GM12892 (cell line): ENCODE measurements at regions not wholly inside any gene's neighbourhood (a gene's known extent, or its start where the extent isn't known, plus 50 kb on each side); places are given as distances from the start of the nearest gene placed in this dataset.
"Not testable (repeated sequence)": the region's sequence is repeated elsewhere in the genome, so short reads cannot be mapped to it uniquely, and the experiment has no call there.

Source experiments
- DNase-seq: peaks from one replicate; pipeline ENCODE4 v3.0.0; 2011; ENCODE audit not compliant: insufficient read length
- FAIRE-seq: peaks from 2 replicates; lab custom pipeline; 2011; peaks lifted over from hg19 to GRCh38; lab: Jason Lieb, UNC
- POLR2A ChIP-seq: IDR thresholded peaks from 2 replicates; pipeline ENCODE4 v1.6.1; 2011; ENCODE audit warnings: low read depth, low read length, control low read depth
- POLR2AphosphoS5 ChIP-seq: IDR thresholded peaks from 2 replicates; pipeline ENCODE4 v1.6.1; 2011; ENCODE audit warnings: low read depth, low read length, control low read depth
- TAF1 ChIP-seq: IDR thresholded peaks from 2 replicates; pipeline ENCODE4 v1.6.1; 2011; ENCODE audit warnings: low read depth, mild to moderate bottlenecking, control low read depth, low read length, borderline replicate concordance

DNA sequence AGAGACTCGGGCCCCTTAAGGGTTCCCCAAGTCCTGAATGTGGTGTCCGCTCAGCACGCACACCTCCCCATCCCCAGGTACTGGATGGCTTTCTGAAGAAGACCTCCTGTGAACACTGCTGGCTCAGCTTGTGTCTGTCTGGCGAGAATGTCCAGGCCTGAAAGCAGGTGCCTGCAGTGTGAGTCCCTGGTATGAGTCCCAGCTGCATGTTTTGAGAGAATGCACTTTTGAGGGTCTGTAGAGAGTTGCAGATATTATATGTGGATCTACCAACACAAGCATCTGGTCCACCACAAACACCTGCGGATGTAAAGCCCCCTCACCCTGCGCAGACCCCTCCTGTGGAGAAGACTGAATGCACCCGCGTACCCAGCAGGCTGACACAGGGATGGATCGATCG, 1308.9 kb downstream of the TBC1D22A start:
- DNase-seq (no peak), FAIRE-seq (no peak)
- TF ChIP-seq POLR2AphosphoS5, result no peak

DNA sequence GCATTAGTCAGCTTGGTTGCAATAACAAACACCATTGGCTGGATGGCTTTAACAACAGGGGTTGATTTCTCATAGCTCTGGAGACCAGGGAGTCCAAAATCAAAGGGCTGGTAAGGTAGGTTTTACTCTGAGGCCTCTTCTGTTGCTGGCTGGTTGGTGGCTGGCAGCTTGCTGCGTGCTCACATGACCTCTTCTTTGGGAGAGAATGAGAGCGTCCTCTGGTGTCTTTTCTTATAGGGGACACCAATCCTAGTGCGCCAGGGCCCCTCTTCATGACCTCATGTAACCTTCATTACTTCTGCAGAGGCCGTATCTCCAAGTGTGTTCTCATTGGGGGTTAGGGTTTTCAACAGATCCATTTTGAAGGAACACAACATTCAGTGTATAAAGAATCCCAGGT, 1308.3 kb downstream of the TBC1D22A start:
- TF ChIP-seq TAF1 (no peak), POLR2AphosphoS5 (no peak), POLR2A (no peak)
- no peak for DNase-seq
- no peak for FAIRE-seq

DNA sequence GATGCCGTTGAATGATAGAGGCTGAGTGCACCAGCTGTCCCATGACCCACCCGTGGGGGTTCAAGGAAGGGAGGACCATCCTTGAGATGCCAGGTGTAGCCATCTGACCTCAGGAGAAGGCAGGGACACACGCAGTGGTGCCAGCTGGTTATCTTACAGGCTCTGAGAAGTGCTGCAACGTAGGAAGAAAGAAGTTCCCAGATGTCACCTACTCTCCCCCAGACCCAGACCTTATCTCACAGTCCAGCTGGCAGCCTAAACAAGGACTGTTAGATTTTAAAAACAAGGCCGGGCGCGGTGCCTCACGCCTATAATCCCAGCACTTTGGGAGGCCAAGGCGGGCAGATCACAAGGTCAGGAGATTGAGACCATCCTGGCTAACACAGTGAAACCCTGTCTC, 1307.6 kb downstream of the TBC1D22A start:
- DNase-seq (no peak), FAIRE-seq (no peak)
- TF ChIP-seq TAF1 (no peak), POLR2A (no peak), POLR2AphosphoS5 (no peak)

DNA sequence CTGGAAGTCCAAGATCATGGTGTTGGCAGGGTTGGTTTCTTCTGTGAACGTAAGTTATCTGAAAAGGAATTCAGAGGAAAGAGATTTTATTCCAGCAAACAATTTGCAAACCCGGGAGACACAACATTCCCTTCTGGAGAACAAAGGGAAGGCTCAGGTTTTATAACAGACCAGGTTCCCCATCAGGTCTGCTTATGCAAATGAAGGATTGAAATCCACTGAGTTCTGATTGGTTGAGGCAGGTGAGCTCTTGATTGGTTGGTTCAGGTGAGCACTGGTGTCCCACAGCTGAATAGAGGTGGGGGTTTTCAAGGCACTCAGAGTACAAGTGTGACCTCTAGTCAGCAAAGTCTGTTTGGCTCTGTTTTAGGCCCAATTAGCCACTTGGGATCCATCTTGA, 1306.8 kb downstream of the TBC1D22A start:
- no peak for DNase-seq
- FAIRE-seq, result no peak
- TF ChIP-seq POLR2AphosphoS5 (no peak), POLR2A (no peak), TAF1 (no peak)

DNA sequence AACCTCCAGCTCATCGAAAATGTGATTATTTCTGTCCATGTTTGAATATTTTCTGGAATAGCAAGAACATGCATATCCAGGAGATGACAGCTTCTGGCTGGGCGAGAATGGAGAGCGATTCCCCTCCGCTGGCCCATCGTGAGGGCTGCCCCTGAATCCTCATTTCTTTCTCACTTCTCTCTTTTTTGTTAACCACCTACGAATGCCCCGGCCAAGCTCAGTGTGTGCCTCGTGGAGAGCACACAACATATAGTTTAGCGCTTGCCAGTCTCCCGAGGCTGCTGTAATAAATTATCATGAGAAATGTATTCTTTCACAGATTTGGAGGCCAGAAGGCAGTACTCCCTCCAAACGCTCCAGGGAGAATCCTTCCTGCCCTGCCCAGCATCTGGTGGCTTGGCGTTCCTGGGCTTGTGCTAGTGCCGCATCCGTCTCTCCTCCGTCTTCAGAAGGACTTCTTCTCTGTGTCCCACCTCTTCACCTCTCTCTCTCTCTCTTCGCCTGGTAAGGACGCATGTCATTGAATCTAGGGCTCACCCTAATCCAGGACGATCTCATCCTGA, 1306.0 kb downstream of the TBC1D22A start:
- FAIRE-seq, result no peak

DNA sequence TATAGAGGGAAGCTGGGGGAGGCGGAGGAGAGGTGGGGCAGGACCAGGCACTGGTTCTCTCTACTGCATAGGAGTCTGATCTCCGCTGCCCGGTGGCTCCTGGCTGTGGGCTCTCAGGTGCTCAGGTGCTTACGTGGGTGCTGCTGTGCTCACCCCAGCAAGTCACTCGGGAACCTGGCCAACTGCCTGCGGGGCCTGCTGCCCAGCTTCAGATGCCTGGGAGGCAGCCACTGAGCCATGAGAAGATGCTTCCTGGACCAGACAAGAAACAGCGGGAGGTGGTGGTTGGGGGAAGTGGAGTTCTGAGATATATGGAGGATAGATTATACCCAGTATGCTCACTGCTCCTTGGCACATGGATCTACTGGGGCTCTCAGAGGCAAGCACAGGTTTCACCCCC, 1303.4 kb downstream of the TBC1D22A start:
- FAIRE-seq (no peak), DNase-seq (no peak)
- TF ChIP-seq POLR2A (no peak), POLR2AphosphoS5 (no peak), TAF1 (no peak)

More for the DNA sequence above, 1306.0 kb downstream of the TBC1D22A start:
- TF ChIP-seq TAF1, result no peak
- no peak for TF ChIP-seq POLR2AphosphoS5
- no peak for TF ChIP-seq POLR2A
- no peak for DNase-seq

DNA sequence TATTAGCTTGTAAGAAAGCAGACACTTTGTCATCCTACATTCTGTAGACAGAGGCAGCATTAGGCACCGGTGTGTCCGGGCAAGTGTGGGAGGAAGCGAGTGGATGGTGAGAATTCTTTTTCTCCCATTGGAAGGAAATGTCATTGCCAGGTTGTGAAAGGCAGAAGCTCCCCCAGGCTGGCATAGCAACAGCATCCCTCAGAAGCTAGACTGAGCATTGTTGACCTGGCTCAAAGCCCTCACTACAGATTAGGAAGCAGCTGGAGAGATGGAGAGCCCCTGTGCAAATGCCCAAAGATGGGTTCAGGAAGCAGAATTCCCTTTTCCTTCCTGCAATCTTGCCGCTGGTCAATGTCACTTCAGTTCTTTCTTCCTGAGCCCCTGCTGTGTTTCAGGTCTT, 1299.3 kb downstream of the TBC1D22A start:
- TF ChIP-seq POLR2A (no peak), POLR2AphosphoS5 (no peak), TAF1 (no peak)
- DNase-seq, result no peak
- no peak for FAIRE-seq

DNA sequence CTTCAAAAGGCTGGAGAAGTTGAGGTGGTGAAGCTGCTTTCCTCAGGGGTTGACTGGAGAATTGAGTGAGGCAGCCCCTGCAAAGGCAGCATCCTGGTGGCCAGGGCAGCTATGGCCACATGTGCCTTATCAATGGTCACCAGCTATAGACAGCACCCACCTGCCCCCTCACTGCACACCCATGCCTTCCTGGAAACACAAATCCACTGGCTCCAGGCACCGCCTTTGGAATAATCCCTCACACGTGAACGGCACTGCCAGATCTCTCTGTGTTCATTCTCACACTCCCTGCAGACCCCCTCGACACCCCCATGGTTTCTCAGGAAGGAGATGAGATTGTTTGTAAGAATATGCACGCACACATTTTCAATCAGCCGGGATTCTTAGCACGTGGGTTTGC, 1297.8 kb downstream of the TBC1D22A start:
- no peak for FAIRE-seq
- no peak for TF ChIP-seq POLR2AphosphoS5
- TF ChIP-seq TAF1, result no peak
- no peak for TF ChIP-seq POLR2A
- no peak for DNase-seq

DNA sequence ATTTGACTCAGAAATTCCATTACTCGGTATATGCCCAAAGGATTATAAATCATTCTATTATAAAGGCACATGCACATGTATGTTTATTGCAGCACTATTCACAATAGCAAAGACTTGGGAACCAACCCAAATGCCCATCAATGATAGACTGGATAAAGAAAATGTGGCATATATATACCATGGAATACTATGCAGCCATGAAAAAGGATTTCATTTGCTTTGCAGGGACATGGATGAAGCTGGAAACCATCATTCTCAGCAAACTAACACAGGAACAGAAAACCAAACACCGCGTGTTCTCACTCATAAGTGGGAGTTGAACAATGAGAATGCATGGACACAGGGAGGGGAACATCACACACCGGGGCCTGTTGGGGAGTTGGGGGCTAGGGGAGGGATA, 1297.1 kb downstream of the TBC1D22A start:
- not testable (repeated sequence) for FAIRE-seq, DNase-seq

DNA sequence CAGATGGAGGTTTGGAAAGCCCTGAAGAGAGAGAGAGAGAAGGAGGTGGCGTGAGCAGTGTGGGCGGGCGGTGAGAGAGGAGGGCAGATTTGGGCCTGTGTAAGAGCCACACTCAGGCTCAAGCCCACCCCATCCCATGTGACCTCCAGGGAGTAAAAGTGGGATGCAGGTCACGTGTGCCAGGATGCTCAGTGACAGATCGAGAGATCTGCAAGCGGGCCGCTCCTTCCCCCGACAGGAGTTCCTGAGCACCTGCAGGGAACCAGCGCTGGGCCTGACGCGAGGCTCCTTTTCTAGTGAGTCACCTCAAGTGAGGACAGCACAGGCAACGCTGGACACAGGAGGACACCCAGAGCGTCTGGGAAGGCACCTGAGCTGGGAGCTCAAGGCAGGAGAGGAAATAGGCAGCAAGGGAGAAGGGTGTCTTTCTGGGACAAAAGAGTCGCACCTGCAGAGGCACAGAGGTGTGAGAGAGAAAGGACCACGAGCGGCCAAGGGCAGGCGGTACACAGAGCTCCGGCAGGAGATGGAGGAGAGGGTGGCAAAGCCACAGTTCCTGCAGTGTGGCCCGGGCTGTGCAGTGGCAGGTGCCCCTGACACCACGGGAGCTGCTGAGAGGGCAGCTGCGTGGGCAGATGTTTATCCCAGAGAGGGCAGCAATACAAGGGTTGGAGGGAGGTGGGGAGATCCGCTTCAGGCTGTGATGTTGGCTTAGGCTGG, 1294.8 kb downstream of the TBC1D22A start:
- DNase-seq (no peak), FAIRE-seq (no peak)
- TF ChIP-seq POLR2AphosphoS5, result no peak
- TF ChIP-seq TAF1, result no peak
- no peak for TF ChIP-seq POLR2A

DNA sequence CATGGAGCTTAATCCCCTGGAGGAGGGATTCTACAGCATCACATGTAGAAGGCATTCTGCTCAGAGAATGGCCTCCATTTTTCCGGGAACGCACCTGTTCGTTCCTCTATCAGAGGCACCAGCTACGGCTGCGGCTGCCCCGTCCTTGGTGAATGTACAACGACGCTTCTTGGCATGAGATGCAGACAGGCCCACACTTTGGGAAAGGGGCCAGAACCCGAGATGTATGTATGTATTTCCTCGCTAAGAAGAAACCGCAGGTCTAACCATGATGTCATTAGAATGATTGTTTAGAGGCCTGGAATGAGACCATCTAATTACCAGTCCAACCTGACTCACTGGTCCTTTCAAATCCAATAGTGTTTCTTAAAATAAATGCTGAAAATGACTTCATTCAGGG, 1293.4 kb downstream of the TBC1D22A start:
- no peak for TF ChIP-seq POLR2AphosphoS5
- no peak for TF ChIP-seq POLR2A
- no peak for TF ChIP-seq TAF1
- DNase-seq (no peak), FAIRE-seq (no peak)

DNA sequence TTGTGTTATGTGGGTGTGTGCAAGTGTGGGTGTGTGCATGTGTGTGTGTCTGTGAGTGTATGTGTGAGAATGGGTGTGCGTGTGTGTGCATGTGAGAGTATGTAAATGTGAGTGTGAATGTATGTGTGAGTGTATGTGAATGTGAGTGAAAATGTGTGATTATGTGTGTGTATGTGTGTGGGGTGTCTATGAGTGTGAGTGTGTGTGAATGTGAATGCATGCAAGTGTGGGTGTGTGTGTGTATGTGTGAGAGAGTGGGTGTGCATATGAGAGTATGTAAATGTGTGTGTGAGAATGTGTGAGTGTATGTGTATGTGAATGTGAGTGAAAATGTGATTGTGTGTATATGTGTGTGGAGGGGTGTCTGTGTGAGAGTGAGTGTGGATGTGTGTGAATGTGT, 1292.7 kb downstream of the TBC1D22A start:
- TF ChIP-seq TAF1 (no peak), POLR2A (no peak), POLR2AphosphoS5 (no peak)
- FAIRE-seq, result no peak

DNA sequence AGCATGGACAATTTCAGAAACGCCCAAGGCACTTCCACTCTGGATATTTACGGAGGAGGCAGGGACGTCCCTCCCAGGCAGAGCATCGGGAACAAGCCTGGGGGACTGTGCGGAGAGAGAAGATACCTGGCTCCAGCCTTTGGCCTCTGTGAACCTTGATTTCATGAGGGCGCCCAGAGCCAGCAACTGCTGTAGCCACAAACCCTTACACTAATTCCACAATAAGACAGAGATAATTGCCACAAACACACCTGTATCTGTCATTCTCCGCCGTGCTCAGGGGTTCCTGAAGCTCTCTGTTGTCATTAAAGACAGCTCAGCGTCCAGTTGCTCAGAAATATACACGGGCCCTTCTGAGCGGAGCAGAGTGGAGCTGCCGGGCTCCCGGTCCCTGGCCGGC, 1292.1 kb downstream of the TBC1D22A start:
- DNase-seq, result no peak
- no peak for TF ChIP-seq POLR2A
- no peak for FAIRE-seq

More for the DNA sequence above, 1292.7 kb downstream of the TBC1D22A start:
- no peak for DNase-seq
